ENCODE measurements at regions not wholly inside any gene's neighbourhood (a gene's known extent, or its start where the extent isn't known, plus 50 kb on each side); places are given as distances from the start of the nearest gene placed in this dataset.
"Not testable (repeated sequence)": the region's sequence is repeated elsewhere in the genome, so short reads cannot be mapped to it uniquely, and the experiment has no call there.

DNA sequence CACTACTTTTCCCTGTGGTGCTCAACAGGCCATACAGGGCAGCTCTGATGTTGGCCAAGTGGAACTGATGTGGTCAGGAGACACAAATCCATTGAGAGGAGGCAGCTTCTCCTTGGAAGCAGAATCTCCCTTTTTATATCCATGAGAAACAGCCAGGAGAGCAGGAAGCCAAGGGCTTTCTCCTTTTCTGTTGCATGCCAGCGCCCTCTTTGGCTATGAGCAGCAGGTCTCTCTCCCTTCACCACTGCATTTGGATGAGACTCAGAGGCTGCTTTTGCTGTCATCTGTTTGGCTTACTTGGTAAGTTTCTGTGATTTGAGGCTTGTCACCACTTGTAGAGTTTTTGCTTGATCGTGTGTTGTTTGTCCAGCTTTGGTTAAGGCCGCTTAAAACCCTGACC, 202.2 kb upstream of the PLGLB1 start:
- TF ChIP-seq, protein P1, sequence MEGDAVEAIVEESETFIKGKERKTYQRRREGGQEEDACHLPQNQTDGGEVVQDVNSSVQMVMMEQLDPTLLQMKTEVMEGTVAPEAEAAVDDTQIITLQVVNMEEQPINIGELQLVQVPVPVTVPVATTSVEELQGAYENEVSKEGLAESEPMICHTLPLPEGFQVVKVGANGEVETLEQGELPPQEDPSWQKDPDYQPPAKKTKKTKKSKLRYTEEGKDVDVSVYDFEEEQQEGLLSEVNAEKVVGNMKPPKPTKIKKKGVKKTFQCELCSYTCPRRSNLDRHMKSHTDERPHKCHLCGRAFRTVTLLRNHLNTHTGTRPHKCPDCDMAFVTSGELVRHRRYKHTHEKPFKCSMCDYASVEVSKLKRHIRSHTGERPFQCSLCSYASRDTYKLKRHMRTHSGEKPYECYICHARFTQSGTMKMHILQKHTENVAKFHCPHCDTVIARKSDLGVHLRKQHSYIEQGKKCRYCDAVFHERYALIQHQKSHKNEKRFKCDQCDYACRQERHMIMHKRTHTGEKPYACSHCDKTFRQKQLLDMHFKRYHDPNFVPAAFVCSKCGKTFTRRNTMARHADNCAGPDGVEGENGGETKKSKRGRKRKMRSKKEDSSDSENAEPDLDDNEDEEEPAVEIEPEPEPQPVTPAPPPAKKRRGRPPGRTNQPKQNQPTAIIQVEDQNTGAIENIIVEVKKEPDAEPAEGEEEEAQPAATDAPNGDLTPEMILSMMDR (IDR thresholded peaks at IDR 0.05) = not testable (repeated sequence)
- not testable (repeated sequence) for TF ChIP-seq POLR2A (IDR thresholded peaks at IDR 0.05)

All from right lobe of liver (tissue), 4 donors.